ENCODE measurements at regions not wholly inside any gene's neighbourhood (a gene's known extent, or its start where the extent isn't known, plus 50 kb on each side); places are given as distances from the start of the nearest gene placed in this dataset.

- DNase-seq (ENCODE audit: low read depth) = no peak
- H3K4me3 ChIP-seq (ENCODE audit: low read depth, low read length) = no peak overlapping the region
- no peak for TF ChIP-seq MYC (IDR thresholded peaks at IDR 0.05; ENCODE audit: low read depth, low read length)
These were observed 282.1 kb upstream of the PPP2R2D start for GRCh38 chr10:131618587-131619267.

GRCh38 chr10:131620314-131620713, 280.5 kb upstream of the PPP2R2D start:
- no peak for TF ChIP-seq MAX (IDR thresholded peaks at IDR 0.05; ENCODE audit: low read depth, low read length)
- TF ChIP-seq, protein P1, sequence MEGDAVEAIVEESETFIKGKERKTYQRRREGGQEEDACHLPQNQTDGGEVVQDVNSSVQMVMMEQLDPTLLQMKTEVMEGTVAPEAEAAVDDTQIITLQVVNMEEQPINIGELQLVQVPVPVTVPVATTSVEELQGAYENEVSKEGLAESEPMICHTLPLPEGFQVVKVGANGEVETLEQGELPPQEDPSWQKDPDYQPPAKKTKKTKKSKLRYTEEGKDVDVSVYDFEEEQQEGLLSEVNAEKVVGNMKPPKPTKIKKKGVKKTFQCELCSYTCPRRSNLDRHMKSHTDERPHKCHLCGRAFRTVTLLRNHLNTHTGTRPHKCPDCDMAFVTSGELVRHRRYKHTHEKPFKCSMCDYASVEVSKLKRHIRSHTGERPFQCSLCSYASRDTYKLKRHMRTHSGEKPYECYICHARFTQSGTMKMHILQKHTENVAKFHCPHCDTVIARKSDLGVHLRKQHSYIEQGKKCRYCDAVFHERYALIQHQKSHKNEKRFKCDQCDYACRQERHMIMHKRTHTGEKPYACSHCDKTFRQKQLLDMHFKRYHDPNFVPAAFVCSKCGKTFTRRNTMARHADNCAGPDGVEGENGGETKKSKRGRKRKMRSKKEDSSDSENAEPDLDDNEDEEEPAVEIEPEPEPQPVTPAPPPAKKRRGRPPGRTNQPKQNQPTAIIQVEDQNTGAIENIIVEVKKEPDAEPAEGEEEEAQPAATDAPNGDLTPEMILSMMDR (IDR thresholded peaks at IDR 0.05; ENCODE audit: low read depth, low read length) = no peak
- no peak for TF ChIP-seq POLR2A (IDR thresholded peaks at IDR 0.05; ENCODE audit: extremely low read depth, insufficient read length)
- TF ChIP-seq MYC (IDR thresholded peaks at IDR 0.05; ENCODE audit: low read depth, low read length) = no peak
- no peak for DNase-seq (ENCODE audit: low read depth)
- no peak overlapping the region for H3K4me3 ChIP-seq (ENCODE audit: low read depth, low read length)

GRCh38 chr10:131620904-131621303, 279.9 kb upstream of the PPP2R2D start:
- TF ChIP-seq MAX (IDR thresholded peaks at IDR 0.05; ENCODE audit: low read depth, low read length) (no peak), MYC (IDR thresholded peaks at IDR 0.05; ENCODE audit: low read depth, low read length) (no peak), POLR2A (IDR thresholded peaks at IDR 0.05; ENCODE audit: extremely low read depth, insufficient read length) (no peak)
- TF ChIP-seq, protein P1 (IDR thresholded peaks at IDR 0.05; ENCODE audit: low read depth, low read length) = no peak
- no peak overlapping the region for H3K4me3 ChIP-seq (ENCODE audit: low read depth, low read length)
- DNase-seq (ENCODE audit: low read depth) = no peak

GRCh38 chr10:131621784-131622624, 278.8 kb upstream of the PPP2R2D start:
- no peak for DNase-seq (ENCODE audit: low read depth)
- no peak overlapping the region for H3K4me3 ChIP-seq (ENCODE audit: low read depth, low read length)
- TF ChIP-seq, protein P1 (IDR thresholded peaks at IDR 0.05; ENCODE audit: low read depth, low read length) = no peak
- TF ChIP-seq MAX (IDR thresholded peaks at IDR 0.05; ENCODE audit: low read depth, low read length) (no peak), MYC (IDR thresholded peaks at IDR 0.05; ENCODE audit: low read depth, low read length) (no peak), POLR2A (IDR thresholded peaks at IDR 0.05; ENCODE audit: extremely low read depth, insufficient read length) (no peak)

DNA sequence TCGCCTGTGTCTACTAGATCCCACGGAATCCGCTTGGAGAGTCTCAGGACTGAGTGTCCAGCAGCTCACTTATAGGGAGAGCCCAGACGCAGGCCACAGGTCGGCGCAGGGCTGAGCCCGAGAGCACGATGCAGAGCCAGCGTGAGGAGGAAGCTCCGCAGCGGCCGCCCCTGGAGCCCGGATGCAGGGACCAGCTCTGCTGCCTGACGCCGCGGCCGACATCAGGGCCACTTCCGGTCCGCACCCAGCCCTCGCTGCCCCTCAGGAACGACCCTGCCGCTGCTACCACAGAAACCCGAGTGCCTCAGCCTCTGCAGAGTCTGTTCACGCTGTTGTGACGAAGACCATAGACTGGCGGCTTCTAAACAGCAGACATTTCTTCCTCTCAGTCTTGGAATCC, 275.8 kb upstream of the PPP2R2D start:
- TF ChIP-seq, protein P1 (IDR thresholded peaks at IDR 0.05; ENCODE audit: low read depth, low read length) = no peak
- no peak for TF ChIP-seq POLR2A (IDR thresholded peaks at IDR 0.05; ENCODE audit: extremely low read depth, insufficient read length)
- no peak for TF ChIP-seq MAX (IDR thresholded peaks at IDR 0.05; ENCODE audit: low read depth, low read length)
- no peak for TF ChIP-seq MYC (IDR thresholded peaks at IDR 0.05; ENCODE audit: low read depth, low read length)
- DNase-seq (ENCODE audit: low read depth) = no peak

DNA sequence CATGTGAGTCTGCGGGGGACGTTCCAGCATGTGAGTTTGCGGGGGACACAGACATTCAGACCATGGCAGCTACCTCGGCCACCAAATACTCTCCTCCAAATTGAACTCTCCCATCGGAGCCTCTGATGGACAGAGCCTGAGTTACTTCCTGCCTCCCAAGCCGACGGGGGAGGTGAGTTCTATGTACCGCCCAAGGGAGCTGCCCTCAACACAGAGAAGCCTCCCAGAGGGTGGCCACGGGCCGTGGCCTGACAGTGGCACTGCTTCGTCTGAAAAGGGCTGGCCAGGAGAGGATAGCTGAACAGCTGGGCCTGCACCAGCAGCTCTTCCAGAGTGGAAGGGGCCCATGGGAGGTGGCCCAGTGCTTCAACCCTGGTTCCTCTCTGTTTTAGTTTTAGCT, 274.5 kb upstream of the PPP2R2D start:
- no peak overlapping the region for H3K4me3 ChIP-seq (ENCODE audit: low read depth, low read length)
- TF ChIP-seq, protein P1 (IDR thresholded peaks at IDR 0.05; ENCODE audit: low read depth, low read length) = no peak
- no peak for TF ChIP-seq MYC (IDR thresholded peaks at IDR 0.05; ENCODE audit: low read depth, low read length)
- TF ChIP-seq MAX (IDR thresholded peaks at IDR 0.05; ENCODE audit: low read depth, low read length) = no peak
- DNase-seq (ENCODE audit: low read depth) = no peak

More for the DNA sequence above, 275.8 kb upstream of the PPP2R2D start:
- no peak overlapping the region for H3K4me3 ChIP-seq (ENCODE audit: low read depth, low read length)

Measured in NB4 (cell line).